Ovary (tissue), 3 donors: ENCODE measurements at regions not wholly inside any gene's neighbourhood (a gene's known extent, or its start where the extent isn't known, plus 50 kb on each side); places are given as distances from the start of the nearest gene placed in this dataset.

Experiments
- EP300 ChIP-seq: sonication (generic); formaldehyde crosslinking; IDR thresholded peaks from one replicate; pipeline ENCODE4 v1.6.1; 2017; ENCODE audit warnings: antibody characterized with exemption
- POLR2A ChIP-seq: fragments of 450-650 bp; IDR thresholded peaks from one replicate; pipeline ENCODE4 v1.6.1; 2017; ENCODE audit warnings: antibody characterized with exemption, mild to moderate bottlenecking, moderate library complexity
- TF ChIP-seq, protein P1 (sequence below), 3 donors: fragments of 450-650 bp in 2 of 3; fragments of 200-600 bp in 1 of 3; IDR thresholded peaks; one replicate each; pipeline versions ENCODE4 v1.5.1 to v1.8.0; 2016 to 2022; ENCODE audit warnings: antibody characterized with exemption in 3 of 3, mild to moderate bottlenecking in 1 of 3
- donor health status: DM: no; HTN: no; CAD: no.

GRCh38 chr1:213683529-213683928 lies 304.2 kb upstream of the PROX1 start:
- TF ChIP-seq, protein P1, sequence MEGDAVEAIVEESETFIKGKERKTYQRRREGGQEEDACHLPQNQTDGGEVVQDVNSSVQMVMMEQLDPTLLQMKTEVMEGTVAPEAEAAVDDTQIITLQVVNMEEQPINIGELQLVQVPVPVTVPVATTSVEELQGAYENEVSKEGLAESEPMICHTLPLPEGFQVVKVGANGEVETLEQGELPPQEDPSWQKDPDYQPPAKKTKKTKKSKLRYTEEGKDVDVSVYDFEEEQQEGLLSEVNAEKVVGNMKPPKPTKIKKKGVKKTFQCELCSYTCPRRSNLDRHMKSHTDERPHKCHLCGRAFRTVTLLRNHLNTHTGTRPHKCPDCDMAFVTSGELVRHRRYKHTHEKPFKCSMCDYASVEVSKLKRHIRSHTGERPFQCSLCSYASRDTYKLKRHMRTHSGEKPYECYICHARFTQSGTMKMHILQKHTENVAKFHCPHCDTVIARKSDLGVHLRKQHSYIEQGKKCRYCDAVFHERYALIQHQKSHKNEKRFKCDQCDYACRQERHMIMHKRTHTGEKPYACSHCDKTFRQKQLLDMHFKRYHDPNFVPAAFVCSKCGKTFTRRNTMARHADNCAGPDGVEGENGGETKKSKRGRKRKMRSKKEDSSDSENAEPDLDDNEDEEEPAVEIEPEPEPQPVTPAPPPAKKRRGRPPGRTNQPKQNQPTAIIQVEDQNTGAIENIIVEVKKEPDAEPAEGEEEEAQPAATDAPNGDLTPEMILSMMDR (IDR thresholded peaks at IDR 0.05), result no peak
- TF ChIP-seq EP300 (no peak), POLR2A (no peak)
